K562 (cell line): ENCODE measurements at regions not wholly inside any gene's neighbourhood (a gene's known extent, or its start where the extent isn't known, plus 50 kb on each side); places are given as distances from the start of the nearest gene placed in this dataset.

ENCODE experiments used
- ATAC-seq: fragments of 200-7000 bp; cut with Tn5 transposase; 3 replicates; pipeline ENCODE4 v1.9.1; 2020; ENCODE audit warnings: moderate library complexity
- BruUV-seq: library from RNA; stranded (reverse); fragments of 400-500 nt; replicated peaks from 2 replicates; lab custom pipeline; 2021; lab: Mats Ljungman, UMichigan
- CTCF ChIA-PET: fragments of 300-600 bp; formaldehyde crosslinking; extraction: SDS; loops from one replicate; lab custom pipeline; 2021; ENCODE audit warnings: low intra/inter-chr PET ratio; lab: Yijun Ruan, JAX
- POLR2A ChIA-PET: fragments of 300-600, 350-650 bp; sonication (Branson Sonifier 250); formaldehyde crosslinking; extraction: SDS; loops from one replicate; lab custom pipeline; 2021; ENCODE audit warnings: antibody characterized with exemption, inconsistent platforms; lab: Yijun Ruan, JAX
- DNase-seq, 4 experiments: peaks; one replicate each; pipeline versions ENCODE4 v3.0.0 to v3.0.0-alpha.2; 2011 to 2018; ENCODE audit warnings: low spot score in 3 of 4, mixed read lengths in 3 of 4; ENCODE audit errors: extremely low read depth in 1 of 4
- FAIRE-seq: peaks from 2 replicates; lab custom pipeline; 2011; peaks lifted over from hg19 to GRCh38; lab: Jason Lieb, UNC
- H2AFZ ChIP-seq: 2 replicates; pipeline ENCODE4 v1.6.0; 2011; ENCODE audit warnings: low read depth, low read length, control low read depth, inconsistent platforms
- H3K27ac ChIP-seq: fragments of 200-600 bp; 3 replicates; pipeline ENCODE4 v1.8.0; 2011; ENCODE audit warnings: low read depth, mild to moderate bottlenecking, control low read depth, inconsistent platforms, low read length, moderate library complexity, mixed read lengths; ENCODE audit errors: extremely low read depth
- H3K27me3 ChIP-seq, 2 experiments: fragments of 300-600 bp in 1 of 2; 2 replicates in 1 of 2; 3 replicates in 1 of 2; pipeline versions ENCODE4 v1.6.0 to v1.8.0; 2011; ENCODE audit warnings: inconsistent platforms in 2 of 2, low read length in 2 of 2, mild to moderate bottlenecking in 1 of 2, mixed read lengths in 1 of 2, moderate library complexity in 1 of 2; ENCODE audit not compliant: control insufficient read depth in 2 of 2, insufficient read depth in 2 of 2
- H3K36me3 ChIP-seq: fragments of 300-600 bp; 3 replicates; pipeline ENCODE4 v1.8.0; 2011; ENCODE audit warnings: mild to moderate bottlenecking, low read length, inconsistent platforms; ENCODE audit not compliant: control insufficient read depth, insufficient read depth
- H3K4me1 ChIP-seq, 2 experiments: fragments of 200-600 bp in 1 of 2; replicated peaks in 1 of 2; 2 replicates in 1 of 2; 3 replicates in 1 of 2; pipeline versions ENCODE4 v1.5.1 to v1.8.0; 2011; ENCODE audit warnings: inconsistent platforms in 2 of 2, low read length in 2 of 2, mild to moderate bottlenecking in 1 of 2, mixed read lengths in 1 of 2, moderate library complexity in 1 of 2; ENCODE audit not compliant: control insufficient read depth in 2 of 2, insufficient read depth in 2 of 2
- H3K4me2 ChIP-seq: 2 replicates; pipeline ENCODE4 v1.6.1; 2011; ENCODE audit warnings: low read length, control low read depth, inconsistent platforms, mixed read lengths; ENCODE audit not compliant: insufficient read depth
- H3K4me3 ChIP-seq: fragments of 200-600 bp; sonication (generic), shearing (Covaris generic); 2 replicates; pipeline ENCODE4 v1.5.1; 2016; ENCODE audit warnings: control low read depth, inconsistent platforms
- H3K79me2 ChIP-seq: fragments of 200-600 bp; 3 replicates; pipeline ENCODE4 v1.8.0; 2011; ENCODE audit warnings: low read length, inconsistent platforms; ENCODE audit not compliant: control insufficient read depth, insufficient read depth
- H3K9ac ChIP-seq, 2 experiments: 2 replicates each; pipeline versions ENCODE4 v1.6.0 to v1.6.1; 2011; ENCODE audit warnings: low read depth in 2 of 2, low read length in 2 of 2, control low read depth in 1 of 2, inconsistent platforms in 1 of 2, mild to moderate bottlenecking in 1 of 2, mixed read lengths in 1 of 2; ENCODE audit not compliant: insufficient read depth in 1 of 2
- H3K9me1 ChIP-seq: one replicate; pipeline ENCODE4 v1.6.0; 2011; ENCODE audit warnings: inconsistent platforms, mild to moderate bottlenecking, low read length, moderate library complexity; ENCODE audit not compliant: control insufficient read depth, insufficient read depth
- H3K9me3 ChIP-seq: replicated peaks from 2 replicates; pipeline ENCODE4 v1.5.1; 2011; ENCODE audit warnings: low read depth, low read length, inconsistent platforms; ENCODE audit not compliant: control insufficient read depth, insufficient read depth
- H4K20me1 ChIP-seq: replicated peaks from 2 replicates; pipeline ENCODE4 v1.6.1; 2011; ENCODE audit warnings: low read length, inconsistent platforms, mixed read lengths; ENCODE audit not compliant: control insufficient read depth, insufficient read depth
- HDAC3 ChIP-seq: fragments of 450-650 bp; IDR thresholded peaks from 2 replicates; pipeline ENCODE4 v1.6.1; 2018; ENCODE audit warnings: borderline replicate concordance, mild to moderate bottlenecking, moderate library complexity; ENCODE audit not compliant: partially characterized antibody
- RFX7 ChIP-seq: fragments of 250-450 bp; sonication (Bioruptor Pico); IDR thresholded peaks from 2 replicates; pipeline ENCODE4 v1.5.1; 2021; ENCODE audit warnings: mild to moderate bottlenecking
- SMAD3 ChIP-seq: fragments of 450-650 bp; formaldehyde crosslinking; conservative IDR thresholded peaks from 2 replicates; pipeline ENCODE4 v1.4.0; 2020; ENCODE audit warnings: mild to moderate bottlenecking
- ZNF143 ChIP-seq: sonication (generic); formaldehyde crosslinking; IDR thresholded peaks from 2 replicates; pipeline ENCODE4 v1.9.0; 2022; ENCODE audit warnings: mild to moderate bottlenecking, missing genetic modification reagents
- ZNF347 ChIP-seq: fragments of 450-650 bp; formaldehyde crosslinking; IDR thresholded peaks from 2 replicates; pipeline ENCODE4 v1.4.0; 2020; ENCODE audit warnings: low read depth, mild to moderate bottlenecking, moderate library complexity
- WGBS: fragments of 100-300 bp; shearing (Covaris generic); methylation state at CpG from one replicate; pipeline ENCODE4 v1.1.6; 2016; ENCODE audit warnings: low coverage, mixed read lengths; ENCODE audit not compliant: insufficient coverage; ENCODE audit errors: missing lambda C conversion rate; 5-methylcytosine and 5-hydroxymethylcytosine counted together
- in situ Hi-C: fragments of 300-500 bp; cut with MboI; formaldehyde crosslinking; loops from 4 replicates; pipeline ENCODE4 v1.15.0; 2018; ENCODE audit warnings: inconsistent platforms, mixed read lengths
- intact Hi-C: fragments of 100-400 bp; cut with micrococcal nuclease; formaldehyde crosslinking; loops from 2 replicates; pipeline ENCODE4 v1.14.2; 2022
- TF ChIP-seq, protein P1 (sequence below): fragments of 450-650 bp; formaldehyde crosslinking; IDR thresholded peaks from 2 replicates; pipeline ENCODE4 v1.4.0; 2022; ENCODE audit warnings: missing genetic modification characterization
- TF ChIP-seq, protein P2 (sequence below): fragments of 250-450 bp; sonication (Bioruptor Pico); IDR thresholded peaks from 2 replicates; pipeline ENCODE4 v1.4.0; 2020; ENCODE audit warnings: mild to moderate bottlenecking, moderate library complexity
- TF ChIP-seq, protein P3 (sequence below): IDR thresholded peaks from 3 replicates; pipeline ENCODE4 v1.6.1; 2011; ENCODE audit warnings: borderline replicate concordance, mild to moderate bottlenecking; ENCODE audit not compliant: insufficient read length, insufficient read depth
- TF ChIP-seq, protein P4 (sequence below): sonication (generic); formaldehyde crosslinking; IDR thresholded peaks from 2 replicates; pipeline ENCODE4 v1.8.0; 2022; ENCODE audit warnings: mild to moderate bottlenecking, missing genetic modification reagents
- TF ChIP-seq, protein P5 (sequence below): fragments of 450-650 bp; formaldehyde crosslinking; conservative IDR thresholded peaks from 2 replicates; pipeline ENCODE4 v1.4.0; 2022; ENCODE audit warnings: mild to moderate bottlenecking, missing genetic modification characterization

DNA sequence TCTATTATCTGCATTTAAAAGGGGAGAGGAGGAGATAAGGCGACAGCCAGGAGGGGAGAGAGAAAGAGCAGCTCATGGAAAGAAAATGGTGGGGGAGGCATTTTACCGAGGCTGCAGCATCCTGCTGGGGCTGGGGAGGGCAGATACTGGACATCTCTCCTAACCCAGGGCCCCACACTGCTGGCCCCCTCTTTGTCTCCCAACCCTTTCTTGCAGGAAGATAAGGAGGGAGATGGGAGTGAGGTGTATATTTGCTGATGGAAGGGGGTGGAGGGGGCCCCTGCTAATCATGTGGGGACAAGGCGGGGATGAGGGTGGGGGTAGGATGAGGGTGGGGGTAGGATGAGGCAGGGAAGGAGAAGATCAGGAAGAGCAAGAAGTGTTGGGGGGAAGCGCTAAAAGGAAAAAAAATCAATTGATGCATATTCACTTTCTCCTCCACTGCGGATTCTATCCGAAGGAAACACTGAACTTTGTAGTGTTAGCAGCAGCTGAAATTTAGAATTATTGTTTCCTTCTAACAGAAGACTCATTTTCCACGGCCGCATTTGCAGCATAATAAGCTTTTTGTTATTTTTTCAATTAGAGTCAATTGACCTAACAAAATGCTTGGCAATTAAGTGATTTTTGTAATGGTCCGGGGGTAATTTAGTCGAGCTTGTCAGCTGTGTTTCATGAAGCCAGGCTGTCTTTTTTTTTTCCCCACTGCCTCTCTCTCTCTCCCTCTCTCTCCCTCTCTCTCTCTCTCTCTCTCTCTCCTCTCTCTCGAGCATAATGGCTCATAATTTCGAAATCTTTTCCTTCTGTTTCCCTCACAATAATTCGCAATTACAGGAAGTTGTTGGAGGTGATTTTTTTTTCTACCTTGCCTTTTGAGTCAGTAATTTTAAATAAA lies 1134.6 kb downstream of the BCL11B start:
- H2AFZ ChIP-seq, result no peak overlapping the region
- FAIRE-seq (no peak), DNase-seq (no peak), ATAC-seq (no peak)
- TF ChIP-seq, protein P1, sequence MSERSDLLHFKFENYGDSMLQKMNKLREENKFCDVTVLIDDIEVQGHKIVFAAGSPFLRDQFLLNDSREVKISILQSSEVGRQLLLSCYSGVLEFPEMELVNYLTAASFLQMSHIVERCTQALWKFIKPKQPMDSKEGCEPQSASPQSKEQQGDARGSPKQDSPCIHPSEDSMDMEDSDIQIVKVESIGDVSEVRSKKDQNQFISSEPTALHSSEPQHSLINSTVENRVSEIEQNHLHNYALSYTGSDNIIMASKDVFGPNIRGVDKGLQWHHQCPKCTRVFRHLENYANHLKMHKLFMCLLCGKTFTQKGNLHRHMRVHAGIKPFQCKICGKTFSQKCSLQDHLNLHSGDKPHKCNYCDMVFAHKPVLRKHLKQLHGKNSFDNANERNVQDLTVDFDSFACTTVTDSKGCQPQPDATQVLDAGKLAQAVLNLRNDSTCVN, result no peak
- TF ChIP-seq, protein P2, sequence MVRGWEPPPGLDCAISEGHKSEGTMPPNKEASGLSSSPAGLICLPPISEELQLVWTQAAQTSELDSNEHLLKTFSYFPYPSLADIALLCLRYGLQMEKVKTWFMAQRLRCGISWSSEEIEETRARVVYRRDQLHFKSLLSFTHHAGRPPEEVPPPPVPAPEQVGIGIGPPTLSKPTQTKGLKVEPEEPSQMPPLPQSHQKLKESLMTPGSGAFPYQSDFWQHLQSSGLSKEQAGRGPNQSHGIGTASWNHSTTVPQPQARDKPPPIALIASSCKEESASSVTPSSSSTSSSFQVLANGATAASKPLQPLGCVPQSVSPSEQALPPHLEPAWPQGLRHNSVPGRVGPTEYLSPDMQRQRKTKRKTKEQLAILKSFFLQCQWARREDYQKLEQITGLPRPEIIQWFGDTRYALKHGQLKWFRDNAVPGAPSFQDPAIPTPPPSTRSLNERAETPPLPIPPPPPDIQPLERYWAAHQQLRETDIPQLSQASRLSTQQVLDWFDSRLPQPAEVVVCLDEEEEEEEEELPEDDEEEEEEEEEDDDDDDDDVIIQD (CRISPR knock-in tag), result no peak
- TF ChIP-seq HDAC3, result no peak
- no peak for TF ChIP-seq ZNF143 (CRISPR knock-in tag)
- TF ChIP-seq, protein P3, sequence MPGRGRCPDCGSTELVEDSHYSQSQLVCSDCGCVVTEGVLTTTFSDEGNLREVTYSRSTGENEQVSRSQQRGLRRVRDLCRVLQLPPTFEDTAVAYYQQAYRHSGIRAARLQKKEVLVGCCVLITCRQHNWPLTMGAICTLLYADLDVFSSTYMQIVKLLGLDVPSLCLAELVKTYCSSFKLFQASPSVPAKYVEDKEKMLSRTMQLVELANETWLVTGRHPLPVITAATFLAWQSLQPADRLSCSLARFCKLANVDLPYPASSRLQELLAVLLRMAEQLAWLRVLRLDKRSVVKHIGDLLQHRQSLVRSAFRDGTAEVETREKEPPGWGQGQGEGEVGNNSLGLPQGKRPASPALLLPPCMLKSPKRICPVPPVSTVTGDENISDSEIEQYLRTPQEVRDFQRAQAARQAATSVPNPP, result no peak
- no peak for TF ChIP-seq SMAD3 (CRISPR knock-in tag)
- TF ChIP-seq, protein P4, sequence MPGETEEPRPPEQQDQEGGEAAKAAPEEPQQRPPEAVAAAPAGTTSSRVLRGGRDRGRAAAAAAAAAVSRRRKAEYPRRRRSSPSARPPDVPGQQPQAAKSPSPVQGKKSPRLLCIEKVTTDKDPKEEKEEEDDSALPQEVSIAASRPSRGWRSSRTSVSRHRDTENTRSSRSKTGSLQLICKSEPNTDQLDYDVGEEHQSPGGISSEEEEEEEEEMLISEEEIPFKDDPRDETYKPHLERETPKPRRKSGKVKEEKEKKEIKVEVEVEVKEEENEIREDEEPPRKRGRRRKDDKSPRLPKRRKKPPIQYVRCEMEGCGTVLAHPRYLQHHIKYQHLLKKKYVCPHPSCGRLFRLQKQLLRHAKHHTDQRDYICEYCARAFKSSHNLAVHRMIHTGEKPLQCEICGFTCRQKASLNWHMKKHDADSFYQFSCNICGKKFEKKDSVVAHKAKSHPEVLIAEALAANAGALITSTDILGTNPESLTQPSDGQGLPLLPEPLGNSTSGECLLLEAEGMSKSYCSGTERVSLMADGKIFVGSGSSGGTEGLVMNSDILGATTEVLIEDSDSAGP, result no peak
- no peak for TF ChIP-seq ZNF347 (CRISPR knock-in tag)
- no peak for TF ChIP-seq RFX7 (CRISPR knock-in tag)
- TF ChIP-seq, protein P5, sequence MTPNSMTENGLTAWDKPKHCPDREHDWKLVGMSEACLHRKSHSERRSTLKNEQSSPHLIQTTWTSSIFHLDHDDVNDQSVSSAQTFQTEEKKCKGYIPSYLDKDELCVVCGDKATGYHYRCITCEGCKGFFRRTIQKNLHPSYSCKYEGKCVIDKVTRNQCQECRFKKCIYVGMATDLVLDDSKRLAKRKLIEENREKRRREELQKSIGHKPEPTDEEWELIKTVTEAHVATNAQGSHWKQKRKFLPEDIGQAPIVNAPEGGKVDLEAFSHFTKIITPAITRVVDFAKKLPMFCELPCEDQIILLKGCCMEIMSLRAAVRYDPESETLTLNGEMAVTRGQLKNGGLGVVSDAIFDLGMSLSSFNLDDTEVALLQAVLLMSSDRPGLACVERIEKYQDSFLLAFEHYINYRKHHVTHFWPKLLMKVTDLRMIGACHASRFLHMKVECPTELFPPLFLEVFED (CRISPR knock-in tag), result no peak
- H3K4me1 ChIP-seq, result no peaks in the 10 kb centered on the region
- ChIA-PET CTCF (no interaction called here), POLR2A (no interaction called here)
- H3K27ac ChIP-seq, result no peak overlapping the region
- no peaks in the 10 kb centered on the region for H4K20me1 ChIP-seq
- no peaks in the 10 kb centered on the region for H3K27me3 ChIP-seq
- BruUV-seq, result no TSS peak
- in situ Hi-C loops (no loop called here), intact Hi-C loops (no loop called here)
- no peaks in the 10 kb centered on the region for H3K79me2 ChIP-seq
- H3K36me3 ChIP-seq, result no peaks in the 10 kb centered on the region
- WGBS, result 6% methylated on average over 7 of the region's 13 CpGs
- no peak overlapping the region for H3K4me2 ChIP-seq
- H3K9ac ChIP-seq, result no peak overlapping the region
- H3K4me3 ChIP-seq, result no peak overlapping the region
- H3K9me1 ChIP-seq, result no peaks in the 10 kb centered on the region
- H3K9me3 ChIP-seq, result no peaks in the 10 kb centered on the region
